ENCODE measurements at regions not wholly inside any gene's neighbourhood (a gene's known extent, or its start where the extent isn't known, plus 50 kb on each side); places are given as distances from the start of the nearest gene placed in this dataset.

GRCh38 chr9:109903515-109904138 lies 123.6 kb downstream of the PALM2AKAP2 start (continued):
- TF ChIP-seq KLF5 (IDR thresholded peaks at IDR 0.05; ENCODE audit: partially characterized antibody) (no peak), RAD21 (IDR thresholded peaks at IDR 0.05; ENCODE audit: insufficient read depth, low read depth, low read length) (peak; percentile 100), SRF (IDR thresholded peaks at IDR 0.05; ENCODE audit: low read depth in 2 of 2, low read length in 2 of 2) (no peak), CHD4 (IDR thresholded peaks at IDR 0.05) (no peak), POU2F2 (IDR thresholded peaks at IDR 0.05; ENCODE audit: borderline replicate concordance, low read depth, low read length) (0 out of 3 replicates have a peak, but pooled peaks have one; percentile 57), HCFC1 (IDR thresholded peaks at IDR 0.05; ENCODE audit: low read length) (no peak), RB1 (IDR thresholded peaks at IDR 0.05; ENCODE audit: borderline replicate concordance) (peak; percentile 29; the same call in 1 of the 2 replicates), SREBF2 (IDR thresholded peaks at IDR 0.05; ENCODE audit: low read length) (no peak), FOS (IDR thresholded peaks at IDR 0.05; ENCODE audit: borderline replicate concordance, extremely low read depth, insufficient read length) (no peak), CBX3 (IDR thresholded peaks at IDR 0.05; ENCODE audit: borderline replicate concordance, low read depth) (no peak), WRNIP1 (IDR thresholded peaks at IDR 0.05; ENCODE audit: borderline replicate concordance, low read depth, low read length) (no peak), ZNF592 (IDR thresholded peaks at IDR 0.05) (no peak), NFIC (IDR thresholded peaks at IDR 0.05; ENCODE audit: low read depth, low read length) (no peak), ELK1 (IDR thresholded peaks at IDR 0.05; ENCODE audit: low read depth, low read length) (no peak), RCOR1 (conservative IDR thresholded peaks at IDR 0.05; ENCODE audit: low read depth, low read length) (no peak), JUND (IDR thresholded peaks at IDR 0.05; ENCODE audit: low read depth, low read length) (no peak), RELB (IDR thresholded peaks at IDR 0.05; ENCODE audit: low read depth) (no peak), EZH2 (IDR thresholded peaks at IDR 0.05; ENCODE audit: borderline replicate concordance, control insufficient read depth, low read depth, low read length) (no peak), YY1 (IDR thresholded peaks at IDR 0.05; ENCODE audit: low read depth, low read length) (peak; percentile 81; the same call in 1 of the 2 replicates), ATF7 (IDR thresholded peaks at IDR 0.05; ENCODE audit: low read depth) (peak; percentile 67), ESRRA (IDR thresholded peaks at IDR 0.05; ENCODE audit: low read length) (no peak), ZSCAN29 (IDR thresholded peaks at IDR 0.05) (no peak), CREM (IDR thresholded peaks at IDR 0.05; ENCODE audit: low read depth) (no peak)
